HepG2 (cell line): ENCODE measurements at regions not wholly inside any gene's neighbourhood (a gene's known extent, or its start where the extent isn't known, plus 50 kb on each side); places are given as distances from the start of the nearest gene placed in this dataset.

Experiments used
- ATF2 ChIP-seq: sonication (generic); formaldehyde crosslinking; IDR thresholded peaks from 2 replicates; pipeline ENCODE4 v1.4.0; 2020; ENCODE audit warnings: missing genetic modification reagents
- BHLHE40 ChIP-seq: IDR thresholded peaks from 2 replicates; pipeline ENCODE4 v1.6.1; 2011; ENCODE audit warnings: low read length, improper control_type of control experiment
- EP300 ChIP-seq, 3 experiments: sonication (generic) in 1 of 3; formaldehyde crosslinking in 1 of 3; IDR thresholded peaks; 2 replicates each; pipeline versions ENCODE4 v1.5.1 to v1.6.1; 2011 to 2020; ENCODE audit warnings: low read depth in 2 of 3, low read length in 2 of 3, borderline replicate concordance in 1 of 3, improper control_type of control experiment in 1 of 3, mild to moderate bottlenecking in 1 of 3, missing genetic modification reagents in 1 of 3, moderate library complexity in 1 of 3
- ETV5 ChIP-seq: IDR thresholded peaks from 2 replicates; pipeline ENCODE4 v1.6.1; 2018; ENCODE audit warnings: missing biosample characterization, missing genetic modification reagents, inconsistent platforms, borderline replicate concordance
- HNRNPUL1 ChIP-seq: fragments of 200-400 bp; formaldehyde crosslinking; IDR thresholded peaks from 2 replicates; pipeline ENCODE4 v1.6.1; 2017; ENCODE audit warnings: low read depth, mild to moderate bottlenecking, low read length, moderate library complexity
- NCOR1 ChIP-seq: fragments of 200-600 bp; sonication (generic); IDR thresholded peaks from 2 replicates; pipeline ENCODE4 v1.7.0; 2017; ENCODE audit warnings: antibody characterized with exemption, low read length, borderline replicate concordance
- NR2F2 ChIP-seq: IDR thresholded peaks from 2 replicates; pipeline ENCODE4 v1.6.1; 2012; ENCODE audit warnings: low read depth, inconsistent platforms, borderline replicate concordance
- NR3C1 ChIP-seq: sonication (generic); formaldehyde crosslinking; IDR thresholded peaks from 2 replicates; pipeline ENCODE4 v1.4.0; 2020; ENCODE audit warnings: missing genetic modification reagents
- ONECUT2 ChIP-seq: sonication (generic); formaldehyde crosslinking; IDR thresholded peaks from 2 replicates; pipeline ENCODE4 v1.4.0; 2020; ENCODE audit warnings: missing genetic modification reagents
- PCBP2 ChIP-seq: fragments of 200-400 bp; formaldehyde crosslinking; optimal IDR thresholded peaks from 2 replicates; pipeline ENCODE3; 2018; ENCODE audit warnings: low read length, low read depth; ENCODE audit not compliant: poor library complexity, severe bottlenecking
- PRPF4 ChIP-seq: fragments of 200-400 bp; formaldehyde crosslinking; IDR thresholded peaks from 2 replicates; pipeline ENCODE4 v1.6.1; 2016; ENCODE audit warnings: low read length, low read depth; ENCODE audit not compliant: poor library complexity, severe bottlenecking
- SIX1 ChIP-seq: sonication (generic); formaldehyde crosslinking; IDR thresholded peaks from 2 replicates; pipeline ENCODE4 v1.4.0; 2020; ENCODE audit warnings: missing genetic modification reagents, borderline replicate concordance
- SRY ChIP-seq: sonication (generic); formaldehyde crosslinking; IDR thresholded peaks from 2 replicates; pipeline ENCODE4 v1.8.0; 2022; ENCODE audit warnings: mild to moderate bottlenecking, missing genetic modification reagents
- SUZ12 ChIP-seq: fragments of 150-350 bp; IDR thresholded peaks from 2 replicates; pipeline ENCODE4 v1.6.1; 2014; ENCODE audit warnings: low read depth, low read length
- TIGD3 ChIP-seq: sonication (generic); formaldehyde crosslinking; IDR thresholded peaks from 2 replicates; pipeline ENCODE4 v1.5.1; 2020; ENCODE audit warnings: mild to moderate bottlenecking, missing genetic modification reagents, borderline replicate concordance
- ZFP37 ChIP-seq: sonication (generic); formaldehyde crosslinking; IDR thresholded peaks from 2 replicates; pipeline ENCODE4 v1.4.0; 2020; ENCODE audit warnings: missing genetic modification reagents, borderline replicate concordance
- ZFX ChIP-seq: sonication (generic); formaldehyde crosslinking; IDR thresholded peaks from 2 replicates; pipeline ENCODE4 v1.4.0; 2020; ENCODE audit warnings: mild to moderate bottlenecking, low read depth, missing genetic modification reagents, moderate library complexity
- ZNF354B ChIP-seq: sonication (generic); formaldehyde crosslinking; IDR thresholded peaks from 2 replicates; pipeline ENCODE4 v1.8.0; 2022; ENCODE audit warnings: mild to moderate bottlenecking, missing genetic modification reagents
- ZNF44 ChIP-seq: sonication (generic); formaldehyde crosslinking; IDR thresholded peaks from 2 replicates; pipeline ENCODE4 v1.5.1; 2020; ENCODE audit warnings: mild to moderate bottlenecking, missing genetic modification reagents
- ZNF510 ChIP-seq: sonication (generic); formaldehyde crosslinking; IDR thresholded peaks from 2 replicates; pipeline ENCODE4 v1.4.0; 2020; ENCODE audit warnings: low read depth, mild to moderate bottlenecking, missing genetic modification reagents
- ZNF513 ChIP-seq: sonication (generic); formaldehyde crosslinking; conservative IDR thresholded peaks from 2 replicates; pipeline ENCODE4 v1.5.0; 2020; ENCODE audit warnings: missing genetic modification reagents
- ZNF75D ChIP-seq: sonication (generic); formaldehyde crosslinking; IDR thresholded peaks from 2 replicates; pipeline ENCODE4 v1.8.1; 2023; ENCODE audit warnings: missing genetic modification reagents, mild to moderate bottlenecking, borderline replicate concordance
- ZNF816 ChIP-seq: sonication (generic); formaldehyde crosslinking; IDR thresholded peaks from 2 replicates; pipeline ENCODE4 v1.8.0; 2022; ENCODE audit warnings: missing genetic modification reagents, mild to moderate bottlenecking, borderline replicate concordance
- TF ChIP-seq, protein P1 (sequence below): sonication (generic); formaldehyde crosslinking; IDR thresholded peaks from 2 replicates; pipeline ENCODE4 v1.5.0; 2020; ENCODE audit warnings: missing genetic modification reagents

DNA sequence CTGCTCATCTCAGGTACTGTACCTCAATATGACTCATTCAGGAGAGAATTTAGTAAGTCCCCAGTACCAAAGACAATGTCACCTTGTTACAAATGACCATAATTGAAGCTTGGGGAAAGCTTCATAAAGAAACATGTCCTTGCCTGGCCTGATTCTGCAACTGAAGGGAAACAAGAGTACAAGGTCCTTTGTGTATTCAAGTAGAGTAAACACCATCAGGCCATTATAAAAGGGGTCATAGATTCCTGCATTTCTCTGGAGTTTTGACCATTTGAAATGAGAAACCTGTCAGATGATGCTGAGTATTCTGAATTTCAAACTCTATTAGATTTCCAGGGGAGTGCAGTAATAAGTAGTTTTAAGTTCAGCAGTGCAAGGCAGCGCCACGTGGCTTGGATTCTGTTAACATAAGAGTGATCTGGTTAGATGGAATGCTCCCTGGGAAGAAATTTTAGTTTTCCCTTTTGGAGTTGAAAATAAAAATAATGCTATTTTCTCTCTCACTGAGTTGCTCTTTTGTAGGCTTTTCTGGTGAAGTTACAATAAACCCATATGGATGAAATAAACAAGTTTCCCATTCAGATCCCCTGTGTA is 1054.3 kb downstream of the EPHA7 start (continued):
- TF ChIP-seq TIGD3 (CRISPR knock-in tag) (no peak), NR2F2 (peak; percentile 55; the same call in 1 of the 2 replicates), ZNF510 (CRISPR knock-in tag) (no peak), NR3C1 (CRISPR knock-in tag) (no peak), ZNF75D (CRISPR knock-in tag) (no peak), SRY (no peak), PCBP2 (no peak), ZNF513 (CRISPR knock-in tag) (no peak), ONECUT2 (no peak), ATF2 (CRISPR knock-in tag) (no peak), ZNF816 (CRISPR knock-in tag) (no peak; the same call in 1 of the 2 replicates), BHLHE40 (no peak), SIX1 (peak; percentile 74; the same call in 1 of the 2 replicates), ZNF354B (no peak), NCOR1 (peak; percentile 80; the same call in 1 of the 2 replicates), PRPF4 (no peak), ETV5 (CRISPR knock-in tag) (no peak), ZNF44 (no peak), ZFX (CRISPR knock-in tag) (no peak), EP300 (IDR thresholded peaks at IDR 0.05; ENCODE audit: low read depth in 2 of 2, low read length in 2 of 2) (peak; percentile 26 to 95; a peak in 2 of 4 replicates), EP300 (CRISPR knock-in tag; IDR thresholded peaks at IDR 0.05; ENCODE audit: borderline replicate concordance) (peak; percentile 66; the same call in 1 of the 2 replicates), SUZ12 (no peak), HNRNPUL1 (no peak), ZFP37 (CRISPR knock-in tag) (no peak)
- TF ChIP-seq, protein P1, sequence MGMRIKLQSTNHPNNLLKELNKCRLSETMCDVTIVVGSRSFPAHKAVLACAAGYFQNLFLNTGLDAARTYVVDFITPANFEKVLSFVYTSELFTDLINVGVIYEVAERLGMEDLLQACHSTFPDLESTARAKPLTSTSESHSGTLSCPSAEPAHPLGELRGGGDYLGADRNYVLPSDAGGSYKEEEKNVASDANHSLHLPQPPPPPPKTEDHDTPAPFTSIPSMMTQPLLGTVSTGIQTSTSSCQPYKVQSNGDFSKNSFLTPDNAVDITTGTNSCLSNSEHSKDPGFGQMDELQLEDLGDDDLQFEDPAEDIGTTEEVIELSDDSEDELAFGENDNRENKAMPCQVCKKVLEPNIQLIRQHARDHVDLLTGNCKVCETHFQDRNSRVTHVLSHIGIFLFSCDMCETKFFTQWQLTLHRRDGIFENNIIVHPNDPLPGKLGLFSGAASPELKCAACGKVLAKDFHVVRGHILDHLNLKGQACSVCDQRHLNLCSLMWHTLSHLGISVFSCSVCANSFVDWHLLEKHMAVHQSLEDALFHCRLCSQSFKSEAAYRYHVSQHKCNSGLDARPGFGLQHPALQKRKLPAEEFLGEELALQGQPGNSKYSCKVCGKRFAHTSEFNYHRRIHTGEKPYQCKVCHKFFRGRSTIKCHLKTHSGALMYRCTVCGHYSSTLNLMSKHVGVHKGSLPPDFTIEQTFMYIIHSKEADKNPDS: 0 out of 2 replicates have a peak, but pooled peaks have one; percentile 25
